H1 (cell line): ENCODE measurements at regions not wholly inside any gene's neighbourhood (a gene's known extent, or its start where the extent isn't known, plus 50 kb on each side); places are given as distances from the start of the nearest gene placed in this dataset.

Source experiments
- CTCF ChIA-PET: fragments of 300-600 bp; sonication (Branson Sonifier 250); formaldehyde crosslinking; loops from one replicate; lab custom pipeline; 2021; ENCODE audit not compliant: partially characterized antibody; lab: Charles Lee
- POLR2A ChIA-PET: fragments of 300-600 bp; sonication (Branson Sonifier 250); formaldehyde crosslinking; loops from one replicate; lab custom pipeline; 2021; ENCODE audit warnings: inconsistent platforms; ENCODE audit not compliant: partially characterized antibody; lab: Charles Lee
- DNase-seq, 2 experiments: peaks; one replicate each; pipeline versions ENCODE4 v3.0.0 to v3.0.0-alpha.2; 2010 to 2022; ENCODE audit warnings: low spot score in 2 of 2, low read depth in 1 of 2, mixed read lengths in 1 of 2
- FAIRE-seq: peaks from 2 replicates; lab custom pipeline; 2011; peaks lifted over from hg19 to GRCh38; lab: Jason Lieb, UNC
- H2AFZ ChIP-seq: 2 replicates; pipeline ENCODE4 v1.8.1; 2012; ENCODE audit warnings: low read length, inconsistent platforms
- H2AK5ac ChIP-seq: 2 replicates; pipeline ENCODE4 v1.6.1; 2013; ENCODE audit warnings: low read depth, low read length
- H2BK120ac ChIP-seq: replicated peaks from 2 replicates; pipeline ENCODE3; 2013; ENCODE audit warnings: low read depth, low read length, inconsistent platforms
- H2BK12ac ChIP-seq: 2 replicates; pipeline ENCODE4 v1.6.1; 2013; ENCODE audit warnings: low read depth, low read length
- H2BK15ac ChIP-seq: 2 replicates; pipeline ENCODE4 v1.6.1; 2013; ENCODE audit warnings: low read length
- H2BK20ac ChIP-seq: 2 replicates; pipeline ENCODE4 v1.6.1; 2013; ENCODE audit warnings: low read length
- H2BK5ac ChIP-seq: 2 replicates; pipeline ENCODE4 v1.6.1; 2013; ENCODE audit warnings: low read depth, low read length
- H3K14ac ChIP-seq: 2 replicates; pipeline ENCODE4 v1.6.1; 2013; ENCODE audit warnings: inconsistent platforms; ENCODE audit not compliant: insufficient read length
- H3K18ac ChIP-seq: 2 replicates; pipeline ENCODE4 v1.6.1; 2013; ENCODE audit warnings: low read length; ENCODE audit errors: extremely low read depth
- H3K23ac ChIP-seq: 2 replicates; pipeline ENCODE4 v1.6.1; 2013; ENCODE audit warnings: inconsistent platforms; ENCODE audit not compliant: insufficient read length
- H3K23me2 ChIP-seq: 2 replicates; pipeline ENCODE4 v1.6.1; 2013; ENCODE audit warnings: low read depth, low read length
- H3K27ac ChIP-seq: 2 replicates; pipeline ENCODE4 v1.6.1; 2011; ENCODE audit warnings: low read depth, low read length, inconsistent platforms
- H3K27me3 ChIP-seq, 4 experiments: replicated peaks in 1 of 4; 1 replicate in 1 of 4; 2 replicates in 3 of 4; pipeline versions ENCODE4 v1.6.1 to v1.8.1; 2011 to 2013; ENCODE audit warnings: low read length in 3 of 4, mild to moderate bottlenecking in 3 of 4, inconsistent platforms in 2 of 4, mixed read lengths in 2 of 4, moderate library complexity in 1 of 4; ENCODE audit not compliant: control insufficient read depth in 3 of 4, insufficient read depth in 3 of 4; ENCODE audit errors: extremely low read depth in 1 of 4
- H3K36me3 ChIP-seq, 4 experiments: 2 replicates each; pipeline versions ENCODE4 v1.6.1 to v1.8.1; 2011 to 2013; ENCODE audit warnings: mild to moderate bottlenecking in 4 of 4, low read length in 3 of 4, moderate library complexity in 2 of 4, control low read depth in 1 of 4, inconsistent platforms in 1 of 4; ENCODE audit not compliant: insufficient read depth in 4 of 4, control insufficient read depth in 2 of 4
- H3K4ac ChIP-seq: replicated peaks from 2 replicates; pipeline ENCODE3; 2013; ENCODE audit warnings: low read length, low read depth, mixed read lengths, inconsistent platforms; ENCODE audit not compliant: insufficient read length
- H3K4me1 ChIP-seq, 4 experiments: replicated peaks in 1 of 4; 1 replicate in 1 of 4; 2 replicates in 3 of 4; pipeline versions ENCODE4 v1.6.1 to v1.8.1; 2011 to 2013; ENCODE audit warnings: low read length in 3 of 4, inconsistent platforms in 2 of 4, mixed read lengths in 1 of 4; ENCODE audit not compliant: insufficient read depth in 4 of 4, control insufficient read depth in 3 of 4
- H3K4me2 ChIP-seq, 2 experiments: 2 replicates each; pipeline versions ENCODE4 v1.6.1 to v1.8.1; 2011 to 2013; ENCODE audit warnings: low read depth in 2 of 2, low read length in 2 of 2, control low read depth in 1 of 2, inconsistent platforms in 1 of 2, mild to moderate bottlenecking in 1 of 2; ENCODE audit not compliant: insufficient read depth in 1 of 2
- H3K4me3 ChIP-seq, 4 experiments: fragments of 200-600, 300-600 bp in 1 of 4; sonication (generic), shearing (Covaris generic), sonication (Bioruptor Twin) in 1 of 4; 2 replicates each; pipeline versions ENCODE4 v1.5.1 to v1.8.1; 2011 to 2016; ENCODE audit warnings: low read length in 4 of 4, low read depth in 3 of 4, control low read depth in 2 of 4, inconsistent platforms in 2 of 4, mild to moderate bottlenecking in 2 of 4, mixed read lengths in 1 of 4, moderate library complexity in 1 of 4; ENCODE audit not compliant: insufficient read depth in 2 of 4; ENCODE audit errors: extremely low read depth in 1 of 4
- H3K56ac ChIP-seq: replicated peaks from 2 replicates; pipeline ENCODE3; 2013; ENCODE audit warnings: low read depth, mild to moderate bottlenecking, mixed read lengths, low read length, inconsistent platforms; ENCODE audit not compliant: insufficient read length
- H3K79me1 ChIP-seq: 2 replicates; pipeline ENCODE4 v1.6.1; 2013; ENCODE audit warnings: low read depth, low read length, control low read depth
- H3K79me2 ChIP-seq, 2 experiments: 2 replicates each; pipeline versions ENCODE4 v1.6.1 to v1.8.1; 2012 to 2013; ENCODE audit warnings: low read length in 2 of 2, mild to moderate bottlenecking in 2 of 2, inconsistent platforms in 1 of 2; ENCODE audit not compliant: insufficient read depth in 2 of 2, control insufficient read depth in 1 of 2
- H3K9ac ChIP-seq, 4 experiments: replicated peaks in 1 of 4; 1 replicate in 1 of 4; 2 replicates in 3 of 4; pipeline versions ENCODE4 v1.6.1 to v1.8.1; 2011 to 2013; ENCODE audit warnings: low read depth in 3 of 4, low read length in 3 of 4, control low read depth in 2 of 4, mild to moderate bottlenecking in 2 of 4, moderate library complexity in 2 of 4, inconsistent platforms in 1 of 4; ENCODE audit errors: extremely low read depth in 1 of 4
- H3K9me3 ChIP-seq, 2 experiments: 2 replicates each; pipeline versions ENCODE4 v1.6.1 to v1.8.1; 2012 to 2013; ENCODE audit warnings: mild to moderate bottlenecking in 2 of 2, moderate library complexity in 2 of 2, control low read depth in 1 of 2, inconsistent platforms in 1 of 2, low read depth in 1 of 2, low read length in 1 of 2, mixed read lengths in 1 of 2; ENCODE audit not compliant: insufficient read depth in 2 of 2
- H4K20me1 ChIP-seq, 2 experiments: replicated peaks in 1 of 2; 2 replicates each; pipeline versions ENCODE3 to v1.8.1; 2011 to 2013; ENCODE audit warnings: inconsistent platforms in 2 of 2, low read length in 2 of 2, mild to moderate bottlenecking in 1 of 2; ENCODE audit not compliant: insufficient read depth in 2 of 2, control insufficient read depth in 1 of 2
- H4K5ac ChIP-seq: 2 replicates; pipeline ENCODE4 v1.6.1; 2013; ENCODE audit warnings: low read length, low read depth, mixed read lengths, inconsistent platforms; ENCODE audit not compliant: insufficient read length
- H4K8ac ChIP-seq: 2 replicates; pipeline ENCODE4 v1.8.0; 2013; ENCODE audit warnings: mild to moderate bottlenecking, moderate library complexity, low read length, inconsistent platforms; ENCODE audit not compliant: insufficient read depth; ENCODE audit errors: extremely low read depth
- H4K91ac ChIP-seq: replicated peaks from 2 replicates; pipeline ENCODE3; 2013; ENCODE audit warnings: low read length, mixed read lengths, inconsistent platforms; ENCODE audit not compliant: insufficient read length
- BRCA1 ChIP-seq: IDR thresholded peaks from 2 replicates; pipeline ENCODE4 v1.6.1; 2012; ENCODE audit warnings: low read depth, low read length, improper control_type of control experiment
- CBX5 ChIP-seq: fragments of 300-800, 300-1000 bp; sonication (generic); IDR thresholded peaks from 2 replicates; pipeline ENCODE4 v1.7.1; 2016; ENCODE audit warnings: antibody characterized with exemption, low read length, low read depth
- CREB1 ChIP-seq: IDR thresholded peaks from 2 replicates; pipeline ENCODE4 v1.6.1; 2012; ENCODE audit warnings: inconsistent platforms
- EGR1 ChIP-seq: IDR thresholded peaks from 2 replicates; pipeline ENCODE4 v1.6.1; 2011; ENCODE audit warnings: low read depth, low read length, borderline replicate concordance
- EZH2 ChIP-seq: fragments of 200-600 bp; sonication (generic); IDR thresholded peaks from 2 replicates; pipeline ENCODE4 v1.7.1; 2012; ENCODE audit warnings: low read depth, mild to moderate bottlenecking, moderate library complexity, low read length, inconsistent platforms; ENCODE audit not compliant: severe bottlenecking
- GABPA ChIP-seq: IDR thresholded peaks from 2 replicates; pipeline ENCODE4 v1.6.1; 2011; ENCODE audit warnings: mild to moderate bottlenecking, low read length, moderate library complexity, borderline replicate concordance; ENCODE audit not compliant: insufficient read depth
- HDAC2 ChIP-seq, 2 experiments: fragments of 300-600 bp in 1 of 2; sonication (generic) in 1 of 2; IDR thresholded peaks; 2 replicates each; pipeline ENCODE4 v1.6.1; 2011 to 2012; ENCODE audit warnings: low read depth in 2 of 2, low read length in 2 of 2, mild to moderate bottlenecking in 2 of 2, moderate library complexity in 2 of 2, borderline replicate concordance in 1 of 2, inconsistent platforms in 1 of 2
- JUND ChIP-seq: IDR thresholded peaks from 2 replicates; pipeline ENCODE4 v1.6.1; 2011; ENCODE audit warnings: mild to moderate bottlenecking, improper control_type of control experiment, low read length
- NANOG ChIP-seq: IDR thresholded peaks from 2 replicates; pipeline ENCODE4 v1.6.1; 2011; ENCODE audit warnings: low read length, low read depth, mild to moderate bottlenecking, inconsistent platforms; ENCODE audit not compliant: insufficient read depth, poor library complexity, severe bottlenecking
- POLR2A ChIP-seq, 2 experiments: IDR thresholded peaks; 1 replicate in 1 of 2; 2 replicates in 1 of 2; pipeline ENCODE4 v1.6.1; 2011; ENCODE audit warnings: low read depth in 2 of 2, low read length in 2 of 2, mild to moderate bottlenecking in 2 of 2; ENCODE audit errors: control extremely low read depth in 1 of 2
- SIN3A ChIP-seq, 2 experiments: IDR thresholded peaks in 1 of 2; conservative IDR thresholded peaks in 1 of 2; 2 replicates each; pipeline ENCODE4 v1.6.1; 2011 to 2012; ENCODE audit warnings: low read length in 2 of 2, improper control_type of control experiment in 1 of 2, low read depth in 1 of 2, mild to moderate bottlenecking in 1 of 2
- ZNF274 ChIP-seq: IDR thresholded peaks from 2 replicates; pipeline ENCODE4 v1.7.0; 2012; ENCODE audit warnings: low read length, borderline replicate concordance; ENCODE audit errors: extremely low read depth
- WGBS, 2 experiments: shearing (Covaris generic) in 1 of 2; methylation state at CpG; one replicate each; pipeline versions ENCODE4 v1.1.6 to v1.1.7; 2013 to 2015; ENCODE audit warnings: low lambda C conversion rate in 2 of 2, mixed read lengths in 2 of 2, inconsistent platforms in 1 of 2, low coverage in 1 of 2, missing lambda C conversion rate in 1 of 2; ENCODE audit not compliant: insufficient replicate concordance in 2 of 2, insufficient coverage in 1 of 2, insufficient read length in 1 of 2; ENCODE audit errors: extremely low coverage in 1 of 2, missing lambda C conversion rate in 1 of 2; 5-methylcytosine and 5-hydroxymethylcytosine counted together
- TF ChIP-seq, protein P1 (sequence below): IDR thresholded peaks from 2 replicates; pipeline ENCODE4 v1.6.1; 2011; ENCODE audit warnings: low read length, improper control_type of control experiment

GRCh38 chrX:46375831-46376230, 169.4 kb downstream of the ZNF674 start:
- no peak overlapping the region for H2AFZ ChIP-seq
- H3K23ac ChIP-seq, result no peak overlapping the region
- H2BK12ac ChIP-seq, result no peak overlapping the region; the same call in 1 of the 2 replicates
- H3K36me3 ChIP-seq, result no peaks in the 10 kb centered on the region
- no peaks in the 10 kb centered on the region for H4K20me1 ChIP-seq
- CTCF ChIA-PET, result interaction anchor here (0.6 to 1.5 kb wide), 12 partner anchors 13 to 617 kb away, joined by 3 to 8 read pairs (median 3); no protein-coding TSS in a partner anchor
- H3K79me2 ChIP-seq, result no peaks in the 10 kb centered on the region
- no peaks in the 10 kb centered on the region for H3K9me3 ChIP-seq
- H3K79me1 ChIP-seq, result no peaks in the 10 kb centered on the region
- no peak overlapping the region for H2BK20ac ChIP-seq
- no peak overlapping the region for H3K4me3 ChIP-seq
- TF ChIP-seq BRCA1 (no peak), CBX5 (no peak), EGR1 (no peak), SIN3A (conservative IDR thresholded peaks at IDR 0.05 in 1 of 2, IDR thresholded peaks at IDR 0.05 in 1 of 2; ENCODE audit: low read depth in 1 of 2, low read length in 2 of 2) (no peak), NANOG (no peak), ZNF274 (no peak), JUND (no peak), HDAC2 (IDR thresholded peaks at IDR 0.05; ENCODE audit: borderline replicate concordance in 1 of 2, low read depth in 2 of 2, low read length in 2 of 2) (no peak), POLR2A (IDR thresholded peaks at IDR 0.05; ENCODE audit: control extremely low read depth in 1 of 2, low read depth in 2 of 2, low read length in 2 of 2) (no peak), CREB1 (no peak), GABPA (no peak), EZH2 (no peak)
- TF ChIP-seq, protein P1, sequence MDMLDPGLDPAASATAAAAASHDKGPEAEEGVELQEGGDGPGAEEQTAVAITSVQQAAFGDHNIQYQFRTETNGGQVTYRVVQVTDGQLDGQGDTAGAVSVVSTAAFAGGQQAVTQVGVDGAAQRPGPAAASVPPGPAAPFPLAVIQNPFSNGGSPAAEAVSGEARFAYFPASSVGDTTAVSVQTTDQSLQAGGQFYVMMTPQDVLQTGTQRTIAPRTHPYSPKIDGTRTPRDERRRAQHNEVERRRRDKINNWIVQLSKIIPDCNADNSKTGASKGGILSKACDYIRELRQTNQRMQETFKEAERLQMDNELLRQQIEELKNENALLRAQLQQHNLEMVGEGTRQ, result no peak
- H3K14ac ChIP-seq, result no peak overlapping the region
- H3K4me2 ChIP-seq, result peak overlapping the region in 1 of 2 experiments; percentile 13; a peak in 1 of 4 replicates
- no peaks in the 10 kb centered on the region for H3K27me3 ChIP-seq
- H3K4ac ChIP-seq, result no peak overlapping the region
- H3K56ac ChIP-seq, result no peak overlapping the region
- 95% methylated on average over 3 of the region's 3 CpGs; no CpG with 5 or more reads in 1 of the 2 experiments for WGBS, 2 experiments
- no peaks in the 10 kb centered on the region for H3K23me2 ChIP-seq
- no peak overlapping the region for H3K27ac ChIP-seq
- FAIRE-seq (no peak), DNase-seq (no peak)
- no peak overlapping the region for H4K91ac ChIP-seq
- H4K8ac ChIP-seq, result no peak overlapping the region
- H3K4me1 ChIP-seq, result peaks cover 0 to 2% (median under 1%) of the 10 kb centered on the region in 4 experiments; a peak in 4 of 7 replicates
- H2BK120ac ChIP-seq, result no peak overlapping the region
- H2BK5ac ChIP-seq, result no peak overlapping the region
- POLR2A ChIA-PET, result interaction anchor here (1.4 kb wide), 1 partner anchor 9 kb away, joined by 4 read pairs; no protein-coding TSS in a partner anchor
- H3K18ac ChIP-seq, result no peak overlapping the region; the same call in 1 of the 2 replicates
- H2BK15ac ChIP-seq, result no peak overlapping the region
- H3K9ac ChIP-seq, result no peak overlapping the region
- H2AK5ac ChIP-seq, result no peak overlapping the region
- H4K5ac ChIP-seq, result no peak overlapping the region
